GM18511 (cell line): ENCODE measurements at regions not wholly inside any gene's neighbourhood (a gene's known extent, or its start where the extent isn't known, plus 50 kb on each side); places are given as distances from the start of the nearest gene placed in this dataset.
"Not testable (repeated sequence)": the region's sequence is repeated elsewhere in the genome, so short reads cannot be mapped to it uniquely, and the experiment has no call there.

ENCODE experiments used
- ATAC-seq: cut with Tn5 transposase; IDR thresholded peaks from one replicate; pipeline ENCODE4 v1.9.1; 2021; ENCODE audit warnings: mild to moderate bottlenecking, moderate library complexity; ENCODE audit not compliant: unreplicated experiment

GRCh38 chr3:26108846-26109489 is 319.1 kb downstream of the OXSM start:
- ATAC-seq = no peak

- no peak for ATAC-seq
Observed at GRCh38 chr3:26114851-26115250, 325.0 kb downstream of the OXSM start.

GRCh38 chr3:26118165-26118564 is 328.3 kb downstream of the OXSM start:
- peak; percentile 85 for ATAC-seq

- ATAC-seq = no peak
Observed at GRCh38 chr3:26132942-26133341, 343.1 kb downstream of the OXSM start.

- no peak for ATAC-seq
Observed at GRCh38 chr3:26141296-26141695, 351.4 kb downstream of the OXSM start.

GRCh38 chr3:26145769-26146168 is 355.9 kb downstream of the OXSM start:
- no peak for ATAC-seq

- ATAC-seq = not testable (repeated sequence)
Observed at GRCh38 chr3:26157428-26157827, 367.5 kb downstream of the OXSM start.

GRCh38 chr3:26171006-26171405 is 381.1 kb downstream of the OXSM start:
- ATAC-seq = no peak

- ATAC-seq = no peak
Observed at GRCh38 chr3:26191556-26191955, 401.7 kb downstream of the OXSM start.

- ATAC-seq = no peak
Observed at GRCh38 chr3:26193558-26193957, 403.7 kb downstream of the OXSM start.

- ATAC-seq = no peak
Observed at GRCh38 chr3:26196781-26197180, 406.9 kb downstream of the OXSM start.

- ATAC-seq = no peak
Observed at GRCh38 chr3:26198609-26199008, 408.7 kb downstream of the OXSM start.

GRCh38 chr3:26202169-26202568 is 412.3 kb downstream of the OXSM start:
- ATAC-seq = no peak

GRCh38 chr3:26205475-26205874 is 415.6 kb downstream of the OXSM start:
- no peak for ATAC-seq

- ATAC-seq = no peak
Observed at GRCh38 chr3:26208201-26208600, 414.4 kb upstream of the LRRC3B start.

GRCh38 chr3:26229801-26230200 is 392.8 kb upstream of the LRRC3B start:
- ATAC-seq = no peak

- ATAC-seq = no peak
Observed at GRCh38 chr3:26233374-26233773, 389.2 kb upstream of the LRRC3B start.

GRCh38 chr3:26236531-26236930 is 386.0 kb upstream of the LRRC3B start:
- no peak for ATAC-seq

GRCh38 chr3:26237036-26237682 is 385.4 kb upstream of the LRRC3B start:
- no peak for ATAC-seq

- ATAC-seq = not testable (repeated sequence)
Observed at GRCh38 chr3:26244586-26244985, 378.0 kb upstream of the LRRC3B start.

- ATAC-seq = no peak
Observed at GRCh38 chr3:26245236-26245635, 377.3 kb upstream of the LRRC3B start.

- ATAC-seq = no peak
Observed at GRCh38 chr3:26246901-26247300, 375.7 kb upstream of the LRRC3B start.

GRCh38 chr3:26247712-26248111 is 374.9 kb upstream of the LRRC3B start:
- ATAC-seq = no peak
